Prostate gland (tissue), 2 donors: ENCODE measurements at regions not wholly inside any gene's neighbourhood (a gene's known extent, or its start where the extent isn't known, plus 50 kb on each side); places are given as distances from the start of the nearest gene placed in this dataset.

Source experiments
- POLR2A ChIP-seq: fragments of 450-650 bp; IDR thresholded peaks from one replicate; pipeline ENCODE4 v1.6.1; 2016; ENCODE audit warnings: antibody characterized with exemption, mild to moderate bottlenecking
- POLR2AphosphoS5 ChIP-seq: sonication (generic); formaldehyde crosslinking; IDR thresholded peaks from one replicate; pipeline ENCODE4 v1.6.1; 2017; ENCODE audit warnings: antibody characterized with exemption
- TF ChIP-seq, protein P1 (sequence below), 4 experiments: fragments of 200-600 bp in 2 of 4; fragments of 450-650 bp in 2 of 4; sonication (generic) in 2 of 4; IDR thresholded peaks; 1 replicate in 3 of 4; 2 replicates in 1 of 4; pipeline ENCODE4 v1.5.1; 2016 to 2019; ENCODE audit warnings: antibody characterized with exemption in 4 of 4, mild to moderate bottlenecking in 2 of 4, moderate library complexity in 2 of 4

GRCh38 chr10:129163531-129163930 lies 303.5 kb upstream of the MGMT start:
- TF ChIP-seq, protein P1, sequence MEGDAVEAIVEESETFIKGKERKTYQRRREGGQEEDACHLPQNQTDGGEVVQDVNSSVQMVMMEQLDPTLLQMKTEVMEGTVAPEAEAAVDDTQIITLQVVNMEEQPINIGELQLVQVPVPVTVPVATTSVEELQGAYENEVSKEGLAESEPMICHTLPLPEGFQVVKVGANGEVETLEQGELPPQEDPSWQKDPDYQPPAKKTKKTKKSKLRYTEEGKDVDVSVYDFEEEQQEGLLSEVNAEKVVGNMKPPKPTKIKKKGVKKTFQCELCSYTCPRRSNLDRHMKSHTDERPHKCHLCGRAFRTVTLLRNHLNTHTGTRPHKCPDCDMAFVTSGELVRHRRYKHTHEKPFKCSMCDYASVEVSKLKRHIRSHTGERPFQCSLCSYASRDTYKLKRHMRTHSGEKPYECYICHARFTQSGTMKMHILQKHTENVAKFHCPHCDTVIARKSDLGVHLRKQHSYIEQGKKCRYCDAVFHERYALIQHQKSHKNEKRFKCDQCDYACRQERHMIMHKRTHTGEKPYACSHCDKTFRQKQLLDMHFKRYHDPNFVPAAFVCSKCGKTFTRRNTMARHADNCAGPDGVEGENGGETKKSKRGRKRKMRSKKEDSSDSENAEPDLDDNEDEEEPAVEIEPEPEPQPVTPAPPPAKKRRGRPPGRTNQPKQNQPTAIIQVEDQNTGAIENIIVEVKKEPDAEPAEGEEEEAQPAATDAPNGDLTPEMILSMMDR (IDR thresholded peaks at IDR 0.05) = no peak
- TF ChIP-seq POLR2A (no peak), POLR2AphosphoS5 (no peak)
